ENCODE measurements at regions not wholly inside any gene's neighbourhood (a gene's known extent, or its start where the extent isn't known, plus 50 kb on each side); places are given as distances from the start of the nearest gene placed in this dataset.

- H3K9me3 ChIP-seq = no peaks in the 10 kb centered on the region
- no peaks in the 10 kb centered on the region for H3K36me3 ChIP-seq
- TF ChIP-seq POLR2A (IDR thresholded peaks at IDR 0.05) = no peak
- no peak for TF ChIP-seq CTCF (IDR thresholded peaks at IDR 0.05)
- DNase-seq = no peak
- H3K27me3 ChIP-seq = no peaks in the 10 kb centered on the region
- no peak overlapping the region for H3K4me3 ChIP-seq
- H3K27ac ChIP-seq = no peak overlapping the region
- no peaks in the 10 kb centered on the region for H3K4me1 ChIP-seq
Observed at GRCh38 chrX:129040124-129040523, 483.2 kb downstream of the SMARCA1 start.

DNA sequence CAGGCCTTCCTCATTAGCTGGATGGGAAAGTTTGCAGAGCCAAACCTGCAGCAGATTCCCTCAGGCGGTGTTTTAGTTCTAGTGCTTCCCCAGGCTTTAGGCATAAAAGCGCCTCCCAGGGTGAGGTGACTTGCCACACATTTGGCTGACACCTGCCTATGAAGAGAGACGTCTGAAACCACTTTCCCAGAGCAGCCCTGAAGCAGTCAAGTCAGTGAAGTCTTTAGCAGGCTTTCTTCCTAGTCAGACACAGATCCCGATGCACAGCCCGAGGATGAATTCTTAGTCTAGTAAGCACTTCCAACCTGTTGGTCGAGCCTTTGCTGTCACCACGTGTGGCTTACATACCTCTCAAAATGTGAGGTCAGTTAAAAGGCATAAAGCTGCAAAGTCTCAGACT, 484.1 kb downstream of the SMARCA1 start:
- no peak for DNase-seq
- Histone ChIP-seq H3K36me3 (no peaks in the 10 kb centered on the region), H3K27me3 (no peaks in the 10 kb centered on the region), H3K4me3 (no peak overlapping the region), H3K4me1 (no peaks in the 10 kb centered on the region), H3K27ac (no peak overlapping the region), H3K9me3 (no peaks in the 10 kb centered on the region)
- TF ChIP-seq CTCF (IDR thresholded peaks at IDR 0.05) = no peak
- no peak for TF ChIP-seq POLR2A (IDR thresholded peaks at IDR 0.05)

DNA sequence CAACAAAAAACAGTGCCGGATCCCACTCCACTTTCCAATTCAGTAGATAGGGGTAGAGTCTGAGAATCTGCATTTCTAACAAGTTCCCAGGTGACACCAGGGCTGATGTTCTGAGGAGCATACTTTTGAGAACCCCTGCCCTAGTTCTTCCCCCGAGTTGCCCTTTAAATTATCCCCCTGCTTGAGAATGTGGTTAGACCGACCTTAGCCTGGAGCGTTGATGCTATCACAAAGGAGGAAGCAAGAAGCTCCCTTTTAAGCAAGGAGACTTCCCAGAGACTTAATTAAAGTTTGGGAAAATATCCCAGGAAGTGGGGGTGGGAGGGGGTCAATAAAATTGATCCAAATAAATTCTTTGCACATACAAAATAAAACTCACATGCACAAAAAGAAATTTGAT, 485.9 kb downstream of the SMARCA1 start:
- TF ChIP-seq POLR2A (IDR thresholded peaks at IDR 0.05) (no peak), CTCF (IDR thresholded peaks at IDR 0.05) (no peak)
- no peak for DNase-seq
- Histone ChIP-seq H3K4me1 (no peaks in the 10 kb centered on the region), H3K9me3 (no peaks in the 10 kb centered on the region), H3K36me3 (no peaks in the 10 kb centered on the region), H3K27ac (no peak overlapping the region), H3K4me3 (no peak overlapping the region), H3K27me3 (no peaks in the 10 kb centered on the region)

GRCh38 chrX:129035180-129035579, 488.1 kb downstream of the SMARCA1 start:
- Histone ChIP-seq H3K27me3 (no peaks in the 10 kb centered on the region), H3K4me1 (no peaks in the 10 kb centered on the region), H3K9me3 (no peaks in the 10 kb centered on the region), H3K4me3 (no peak overlapping the region), H3K27ac (no peak overlapping the region), H3K36me3 (no peaks in the 10 kb centered on the region)
- no peak for DNase-seq
- TF ChIP-seq POLR2A (IDR thresholded peaks at IDR 0.05) = no peak
- TF ChIP-seq CTCF (IDR thresholded peaks at IDR 0.05) = no peak

GRCh38 chrX:129034196-129034595, 489.1 kb downstream of the SMARCA1 start:
- no peak overlapping the region for H3K4me3 ChIP-seq
- H3K4me1 ChIP-seq = no peaks in the 10 kb centered on the region
- H3K9me3 ChIP-seq = no peaks in the 10 kb centered on the region
- H3K27me3 ChIP-seq = no peaks in the 10 kb centered on the region
- TF ChIP-seq CTCF (IDR thresholded peaks at IDR 0.05) (no peak), POLR2A (IDR thresholded peaks at IDR 0.05) (no peak)
- H3K36me3 ChIP-seq = no peaks in the 10 kb centered on the region
- no peak for DNase-seq
- no peak overlapping the region for H3K27ac ChIP-seq

DNA sequence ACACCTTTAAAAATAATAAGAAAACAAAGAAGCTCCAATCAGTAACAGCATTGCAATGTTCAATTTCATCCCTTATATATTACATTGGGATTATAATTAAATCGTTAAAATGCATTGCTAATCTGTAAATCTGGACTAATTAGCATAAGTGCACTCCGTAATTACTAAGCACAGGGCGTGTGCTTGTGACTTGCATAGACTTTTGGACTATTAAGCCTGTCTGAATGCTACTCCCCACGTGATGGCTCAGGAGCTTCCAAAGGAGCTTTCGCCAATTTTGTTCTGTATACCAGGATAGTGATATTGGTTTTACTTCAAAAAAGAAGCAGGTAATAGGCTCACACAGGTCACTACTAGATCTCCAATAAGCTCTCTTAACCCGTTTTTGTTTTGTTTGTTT, 497.1 kb downstream of the SMARCA1 start:
- H3K4me3 ChIP-seq = no peak overlapping the region
- no peaks in the 10 kb centered on the region for H3K36me3 ChIP-seq
- no peak overlapping the region for H3K27ac ChIP-seq
- H3K4me1 ChIP-seq = no peaks in the 10 kb centered on the region
- TF ChIP-seq POLR2A (IDR thresholded peaks at IDR 0.05) = no peak
- TF ChIP-seq CTCF (IDR thresholded peaks at IDR 0.05) = no peak
- no peaks in the 10 kb centered on the region for H3K27me3 ChIP-seq
- no peak for DNase-seq
- no peaks in the 10 kb centered on the region for H3K9me3 ChIP-seq

Measured in Peyer's patch (tissue), 4 donors.